ENCODE measurements at regions not wholly inside any gene's neighbourhood (a gene's known extent, or its start where the extent isn't known, plus 50 kb on each side); places are given as distances from the start of the nearest gene placed in this dataset.
"Not testable (repeated sequence)": the region's sequence is repeated elsewhere in the genome, so short reads cannot be mapped to it uniquely, and the experiment has no call there.

DNA sequence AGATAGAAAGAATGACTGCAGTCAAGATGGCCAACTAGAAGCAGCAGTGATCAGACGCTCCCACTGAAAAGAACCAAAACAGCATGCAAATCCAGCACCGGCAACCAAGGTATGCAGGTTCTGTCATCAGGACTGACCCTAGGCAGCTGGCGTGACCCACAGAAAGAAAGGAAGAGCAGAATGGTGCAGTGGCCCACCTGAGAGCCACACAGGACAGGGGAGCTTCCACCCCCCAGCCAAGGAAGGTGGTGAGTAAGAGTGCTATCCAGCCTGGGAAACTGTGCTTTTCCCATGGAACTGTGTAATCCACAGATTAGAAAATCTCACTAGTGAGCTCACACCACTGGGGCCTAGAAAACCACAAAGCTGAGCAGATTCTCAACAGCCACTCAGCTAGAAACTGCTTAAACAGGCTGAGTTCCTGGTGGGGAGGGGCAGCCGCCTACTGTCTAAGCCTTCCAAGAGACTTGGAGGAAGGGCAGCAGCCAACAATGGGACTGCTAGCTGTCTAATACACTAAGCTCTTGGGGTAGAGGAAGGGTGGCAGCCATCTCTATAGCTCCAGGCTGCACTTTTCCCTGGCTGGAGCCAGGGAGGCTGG lies 127.9 kb downstream of the EVA1A start:
- peak; percentile 78 for DNase-seq
- H3K9me3 ChIP-seq, result no peaks in the 10 kb centered on the region
- WGBS, 5 donors, result 72 to 82% (median 78%) methylated on average over 4 of the region's 4 CpGs

GRCh38 chr2:75431763-75432162 lies 129.0 kb downstream of the EVA1A start:
- H3K27ac ChIP-seq, result peak overlapping the region in 4 of 8 donors; percentile 54 to 70 (median 66)
- 50 to 72% (median 54%) methylated on average over 1 of the region's 1 CpG for WGBS, 5 donors
- no peaks in the 10 kb centered on the region for H3K9me3 ChIP-seq
- peaks cover 0 to 34% (median 15%) of the 10 kb centered on the region in 6 donors for H3K4me1 ChIP-seq
- intact Hi-C loops (cut with DNase I; ENCODE audit: low total_unique reads), result no loop called here
- no peak for TF ChIP-seq POLR2A (IDR thresholded peaks at IDR 0.05)
- peak; percentile 40 for DNase-seq
- peaks cover 0 to 6% (median 0%) of the 10 kb centered on the region in 7 donors for H3K27me3 ChIP-seq (replicated peaks in 1 of 7)
- no peak overlapping the region for H3K4me3 ChIP-seq
- no peaks in the 10 kb centered on the region for H3K36me3 ChIP-seq

More for the DNA sequence above, 127.9 kb downstream of the EVA1A start:
- H3K27me3 ChIP-seq (replicated peaks in 1 of 7), result peaks cover 0 to 6% (median 0%) of the 10 kb centered on the region in 7 donors
- intact Hi-C loops (cut with DNase I; ENCODE audit: low total_unique reads), result no loop called here
- TF ChIP-seq POLR2A (IDR thresholded peaks at IDR 0.05) (no peak), POLR2AphosphoS5 (IDR thresholded peaks at IDR 0.05) (no peak)
- TF ChIP-seq, protein P1, sequence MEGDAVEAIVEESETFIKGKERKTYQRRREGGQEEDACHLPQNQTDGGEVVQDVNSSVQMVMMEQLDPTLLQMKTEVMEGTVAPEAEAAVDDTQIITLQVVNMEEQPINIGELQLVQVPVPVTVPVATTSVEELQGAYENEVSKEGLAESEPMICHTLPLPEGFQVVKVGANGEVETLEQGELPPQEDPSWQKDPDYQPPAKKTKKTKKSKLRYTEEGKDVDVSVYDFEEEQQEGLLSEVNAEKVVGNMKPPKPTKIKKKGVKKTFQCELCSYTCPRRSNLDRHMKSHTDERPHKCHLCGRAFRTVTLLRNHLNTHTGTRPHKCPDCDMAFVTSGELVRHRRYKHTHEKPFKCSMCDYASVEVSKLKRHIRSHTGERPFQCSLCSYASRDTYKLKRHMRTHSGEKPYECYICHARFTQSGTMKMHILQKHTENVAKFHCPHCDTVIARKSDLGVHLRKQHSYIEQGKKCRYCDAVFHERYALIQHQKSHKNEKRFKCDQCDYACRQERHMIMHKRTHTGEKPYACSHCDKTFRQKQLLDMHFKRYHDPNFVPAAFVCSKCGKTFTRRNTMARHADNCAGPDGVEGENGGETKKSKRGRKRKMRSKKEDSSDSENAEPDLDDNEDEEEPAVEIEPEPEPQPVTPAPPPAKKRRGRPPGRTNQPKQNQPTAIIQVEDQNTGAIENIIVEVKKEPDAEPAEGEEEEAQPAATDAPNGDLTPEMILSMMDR (IDR thresholded peaks at IDR 0.05 in 8 of 11, conservative IDR thresholded peaks at IDR 0.05 in 3 of 11), result no peak
- H3K4me3 ChIP-seq, result no peak overlapping the region
- H3K36me3 ChIP-seq, result no peaks in the 10 kb centered on the region
- H3K27ac ChIP-seq, result peak overlapping the region in 4 of 8 donors; percentile 57 to 70 (median 66)
- peaks cover 0 to 34% (median 14%) of the 10 kb centered on the region in 6 donors for H3K4me1 ChIP-seq

DNA sequence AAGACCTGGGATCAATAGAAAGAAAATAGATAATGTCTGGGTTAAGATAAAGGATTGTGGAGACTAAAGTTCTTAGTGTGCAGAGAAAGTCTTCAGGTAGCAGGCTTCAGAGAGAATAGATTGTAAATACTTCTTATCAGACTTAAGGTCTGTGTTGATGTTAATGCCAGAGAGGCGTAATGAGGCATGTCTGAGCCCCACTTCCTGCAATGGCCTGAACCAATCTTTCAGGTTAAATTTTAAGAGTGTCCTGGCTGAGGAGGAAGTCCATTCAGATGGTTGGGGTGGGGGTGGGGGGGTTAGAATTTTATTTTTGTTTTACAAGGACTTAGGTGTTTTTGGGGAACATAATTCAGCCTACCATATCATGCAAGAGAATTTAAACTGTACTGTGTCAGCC lies 129.5 kb downstream of the EVA1A start:
- no peak overlapping the region for H3K4me3 ChIP-seq
- WGBS, 5 donors, result 71 to 94% (median 81%) methylated on average over 1 of the region's 1 CpG
- H3K4me1 ChIP-seq, result peaks cover 0 to 34% (median 15%) of the 10 kb centered on the region in 6 donors
- peaks cover 0 to 6% (median 0%) of the 10 kb centered on the region in 7 donors for H3K27me3 ChIP-seq (replicated peaks in 1 of 7)
- H3K27ac ChIP-seq, result peak overlapping the region in 4 of 8 donors; percentile 54 to 70 (median 66)
- no peaks in the 10 kb centered on the region for H3K9me3 ChIP-seq
- intact Hi-C loops (cut with DNase I; ENCODE audit: low total_unique reads), result no loop called here
- no peaks in the 10 kb centered on the region for H3K36me3 ChIP-seq
- no peak for DNase-seq
- TF ChIP-seq, protein P1 (IDR thresholded peaks at IDR 0.05 in 8 of 11, conservative IDR thresholded peaks at IDR 0.05 in 3 of 11), result no peak

DNA sequence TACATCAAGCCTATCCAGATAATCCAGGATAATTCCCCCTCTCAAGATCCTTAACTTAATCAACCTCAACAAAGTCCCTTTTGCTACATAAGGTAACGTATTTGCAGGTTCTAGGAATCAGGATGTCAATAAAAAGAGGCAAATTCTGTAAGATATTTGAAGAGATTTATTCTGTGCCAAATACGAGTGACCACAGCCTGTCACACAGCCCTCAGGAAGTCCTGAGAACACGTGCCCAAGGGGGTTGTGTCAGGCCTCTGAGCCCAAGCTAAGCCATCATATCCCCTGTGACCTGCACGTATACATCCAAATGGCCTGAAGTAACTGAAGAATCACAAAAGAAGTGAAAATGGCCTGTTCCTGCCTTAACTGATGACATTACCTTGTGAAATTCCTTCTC lies 130.3 kb downstream of the EVA1A start:
- H3K9me3 ChIP-seq; DNase-seq; H3K4me3 ChIP-seq; H3K27me3 ChIP-seq (replicated peaks in 1 of 7); intact Hi-C loops (cut with DNase I; ENCODE audit: low total_unique reads); H3K36me3 ChIP-seq: not testable (repeated sequence)
- WGBS, 5 donors, result 53 to 74% (median 63%) methylated on average over 4 of the region's 4 CpGs
- Histone ChIP-seq H3K27ac (peak overlapping the region in 5 of 8 donors; percentile 14 to 70 (median 62)), H3K4me1 (peaks cover 0 to 34% (median 15%) of the 10 kb centered on the region in 6 donors)

DNA sequence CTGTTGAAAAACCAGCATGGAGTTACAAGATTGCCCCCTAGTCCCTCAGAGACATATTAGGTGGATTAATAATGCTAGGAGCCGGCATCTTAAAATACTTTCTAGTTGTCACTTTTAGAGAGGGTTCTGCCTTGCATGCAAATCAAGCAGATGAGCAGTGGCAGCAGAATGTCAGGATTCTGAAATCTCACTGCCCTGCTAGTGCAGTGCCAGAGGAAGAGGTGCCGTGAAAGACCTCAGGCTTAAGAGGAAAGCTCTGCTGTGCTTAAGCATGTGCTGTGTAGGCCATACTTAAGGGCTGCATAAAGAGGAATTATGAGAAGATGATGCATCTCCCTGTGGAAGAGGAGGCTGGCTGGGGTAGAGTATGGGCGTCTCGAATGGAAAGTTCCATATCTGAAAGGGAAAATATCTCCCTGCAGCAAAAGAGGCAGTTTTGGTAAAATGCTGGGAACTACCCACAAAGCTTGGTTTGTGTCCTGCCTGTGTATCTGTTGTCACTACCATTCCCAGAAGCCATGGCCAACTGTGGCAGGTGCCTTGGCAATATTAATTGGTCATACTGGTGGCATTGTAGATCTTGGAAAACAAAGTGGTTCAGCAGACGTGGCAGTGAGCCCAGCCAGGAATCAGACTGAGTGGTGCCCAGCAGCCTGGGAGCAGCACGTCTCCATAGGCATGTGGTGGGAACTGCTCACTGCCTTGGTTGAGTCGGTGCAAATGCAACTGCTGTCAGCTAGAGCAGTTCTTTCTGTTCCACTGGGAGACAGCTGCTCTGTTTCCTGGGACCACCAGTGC lies 131.9 kb downstream of the EVA1A start:
- peaks cover 0 to 34% (median 15%) of the 10 kb centered on the region in 6 donors for H3K4me1 ChIP-seq
- no peaks in the 10 kb centered on the region for H3K9me3 ChIP-seq
- no peak overlapping the region for H3K4me3 ChIP-seq
- TF ChIP-seq POLR2A (IDR thresholded peaks at IDR 0.05) (no peak), POLR2AphosphoS5 (IDR thresholded peaks at IDR 0.05) (no peak)
- TF ChIP-seq, protein P1 (IDR thresholded peaks at IDR 0.05 in 8 of 11, conservative IDR thresholded peaks at IDR 0.05 in 3 of 11), result no peak
- H3K27me3 ChIP-seq (replicated peaks in 1 of 7), result peaks cover 0 to 6% (median 0%) of the 10 kb centered on the region in 7 donors
- no peaks in the 10 kb centered on the region for H3K36me3 ChIP-seq
- intact Hi-C loops (cut with DNase I; ENCODE audit: low total_unique reads), result no loop called here
- peak overlapping the region in 1 of 8 donors; percentile 26 for H3K27ac ChIP-seq
- 62 to 77% (median 67%) methylated on average over 7 of the region's 7 CpGs for WGBS, 5 donors
- peak; percentile 30 for DNase-seq

Data from spleen (tissue), 11 donors.